ENCODE measurements at regions not wholly inside any gene's neighbourhood (a gene's known extent, or its start where the extent isn't known, plus 50 kb on each side); places are given as distances from the start of the nearest gene placed in this dataset.

GRCh38 chr2:220469201-220469600 lies 841.8 kb downstream of the SLC4A3 start:
- DNase-seq = no peak
- Histone ChIP-seq H3K4me1 (replicated peaks in 1 of 2) (no peaks in the 10 kb centered on the region), H3K27ac (no peak overlapping the region), H3K27me3 (no peaks in the 10 kb centered on the region), H3K9me3 (replicated peaks in 1 of 3) (no peaks in the 10 kb centered on the region), H3K4me3 (no peak overlapping the region), H3K36me3 (replicated peaks in 1 of 2) (no peaks in the 10 kb centered on the region)
- TF ChIP-seq POLR2A (IDR thresholded peaks at IDR 0.05) = no peak
- no peak for TF ChIP-seq CTCF (IDR thresholded peaks at IDR 0.05)
- 77 to 87% (median 82%) methylated on average over 4 of the region's 4 CpGs for WGBS, 4 donors
- intact Hi-C loops (cut with DNase I) = no loop called here

GRCh38 chr2:220473611-220474010 lies 846.2 kb downstream of the SLC4A3 start:
- H3K4me3 ChIP-seq = no peak overlapping the region
- intact Hi-C loops (cut with DNase I) = no loop called here
- H3K4me1 ChIP-seq (replicated peaks in 1 of 2) = no peaks in the 10 kb centered on the region
- H3K9me3 ChIP-seq (replicated peaks in 1 of 3) = no peaks in the 10 kb centered on the region
- no peak for DNase-seq
- H3K27me3 ChIP-seq = no peaks in the 10 kb centered on the region
- no peak for TF ChIP-seq CTCF (IDR thresholded peaks at IDR 0.05)
- no peak for TF ChIP-seq POLR2A (IDR thresholded peaks at IDR 0.05)
- H3K27ac ChIP-seq = no peak overlapping the region
- no peaks in the 10 kb centered on the region for H3K36me3 ChIP-seq (replicated peaks in 1 of 2)

- intact Hi-C loops (cut with DNase I) = no loop called here
- no peak for DNase-seq
- H3K9me3 ChIP-seq (replicated peaks in 1 of 3) = no peaks in the 10 kb centered on the region
- H3K4me3 ChIP-seq = no peak overlapping the region
- TF ChIP-seq POLR2A (IDR thresholded peaks at IDR 0.05) (no peak), CTCF (IDR thresholded peaks at IDR 0.05) (no peak)
- H3K36me3 ChIP-seq (replicated peaks in 1 of 2) = no peaks in the 10 kb centered on the region
- no peak overlapping the region for H3K27ac ChIP-seq
- no peaks in the 10 kb centered on the region for H3K27me3 ChIP-seq
- H3K4me1 ChIP-seq (replicated peaks in 1 of 2) = no peaks in the 10 kb centered on the region
- WGBS, 4 donors = 67 to 90% (median 70%) methylated on average over 4 of the region's 4 CpGs
Measured at GRCh38 chr2:220476877-220477276, 849.4 kb downstream of the SLC4A3 start.

GRCh38 chr2:220478305-220479058 lies 851.1 kb downstream of the SLC4A3 start:
- DNase-seq = no peak
- TF ChIP-seq CTCF (IDR thresholded peaks at IDR 0.05) (no peak), POLR2A (IDR thresholded peaks at IDR 0.05) (no peak)
- Histone ChIP-seq H3K9me3 (replicated peaks in 1 of 3) (no peaks in the 10 kb centered on the region), H3K4me1 (replicated peaks in 1 of 2) (no peaks in the 10 kb centered on the region), H3K4me3 (no peak overlapping the region), H3K27me3 (no peaks in the 10 kb centered on the region), H3K36me3 (replicated peaks in 1 of 2) (no peaks in the 10 kb centered on the region), H3K27ac (no peak overlapping the region)
- whole genome bisulfite sequencing, 4 donors = 76 to 89% (median 80%) methylated on average over 4 of the region's 4 CpGs
- intact Hi-C loops (cut with DNase I) = no loop called here
